Type B pancreatic cell (in vitro differentiated cells): ENCODE measurements at regions not wholly inside any gene's neighbourhood (a gene's known extent, or its start where the extent isn't known, plus 50 kb on each side); places are given as distances from the start of the nearest gene placed in this dataset.

Experiments
- DNase-seq: peaks from one replicate; pipeline ENCODE4 v3.0.0; 2021; ENCODE audit warnings: mixed read lengths; ENCODE audit not compliant: unreplicated experiment; ENCODE audit errors: extremely low spot score
- H3K27ac Mint-ChIP-seq: 2 replicates; pipeline ENCODE4 v1.8.0; 2021; ENCODE audit warnings: mild to moderate bottlenecking, mixed read lengths
- H3K27me3 Mint-ChIP-seq: 2 replicates; pipeline ENCODE4 v1.8.0; 2021; ENCODE audit warnings: mixed read lengths
- H3K36me3 Mint-ChIP-seq: 2 replicates; pipeline ENCODE4 v1.8.0; 2021; ENCODE audit warnings: mixed read lengths
- H3K4me1 Mint-ChIP-seq: one replicate; pipeline ENCODE4 v1.8.0; 2021; ENCODE audit warnings: mixed read lengths; ENCODE audit not compliant: unreplicated experiment
- H3K4me3 Mint-ChIP-seq: 2 replicates; pipeline ENCODE4 v1.8.0; 2021; ENCODE audit warnings: mild to moderate bottlenecking, mixed read lengths
- H3K9me3 Mint-ChIP-seq: 2 replicates; pipeline ENCODE4 v1.8.0; 2021; ENCODE audit warnings: mixed read lengths
- TF ChIP-seq, protein P1 (sequence below): fragments of 200-600 bp; sonication (generic); conservative IDR thresholded peaks from 2 replicates; pipeline ENCODE4 v1.5.0; 2021; ENCODE audit warnings: antibody characterized with exemption, mild to moderate bottlenecking

DNA sequence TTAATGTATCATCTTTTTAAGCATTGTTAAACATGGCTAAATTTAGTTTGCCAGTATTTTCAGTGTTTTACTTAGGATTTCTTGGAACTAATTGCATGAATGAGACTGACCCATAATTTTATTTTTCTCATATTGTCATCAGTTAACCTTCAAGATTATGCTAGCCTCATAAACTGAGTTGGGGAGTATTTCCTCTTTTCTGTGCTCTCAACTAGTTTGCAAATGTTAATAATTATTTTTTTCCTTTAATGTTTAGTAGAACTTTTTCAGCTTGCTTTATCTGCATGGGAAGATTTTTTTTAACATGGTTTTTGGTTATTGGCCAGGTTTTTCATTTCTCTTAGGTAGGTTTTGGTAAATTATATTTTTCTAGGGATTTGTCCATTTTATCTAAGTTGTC lies 235.4 kb upstream of the SESN3 start:
- Mint-ChIP-seq H3K36me3 (no peaks in the 10 kb centered on the region), H3K27me3 (peaks cover 9% of the 10 kb centered on the region), H3K4me1 (peaks cover 12% of the 10 kb centered on the region), H3K4me3 (no peak overlapping the region), H3K9me3 (peaks cover 7% of the 10 kb centered on the region), H3K27ac (no peak overlapping the region)
- TF ChIP-seq, protein P1, sequence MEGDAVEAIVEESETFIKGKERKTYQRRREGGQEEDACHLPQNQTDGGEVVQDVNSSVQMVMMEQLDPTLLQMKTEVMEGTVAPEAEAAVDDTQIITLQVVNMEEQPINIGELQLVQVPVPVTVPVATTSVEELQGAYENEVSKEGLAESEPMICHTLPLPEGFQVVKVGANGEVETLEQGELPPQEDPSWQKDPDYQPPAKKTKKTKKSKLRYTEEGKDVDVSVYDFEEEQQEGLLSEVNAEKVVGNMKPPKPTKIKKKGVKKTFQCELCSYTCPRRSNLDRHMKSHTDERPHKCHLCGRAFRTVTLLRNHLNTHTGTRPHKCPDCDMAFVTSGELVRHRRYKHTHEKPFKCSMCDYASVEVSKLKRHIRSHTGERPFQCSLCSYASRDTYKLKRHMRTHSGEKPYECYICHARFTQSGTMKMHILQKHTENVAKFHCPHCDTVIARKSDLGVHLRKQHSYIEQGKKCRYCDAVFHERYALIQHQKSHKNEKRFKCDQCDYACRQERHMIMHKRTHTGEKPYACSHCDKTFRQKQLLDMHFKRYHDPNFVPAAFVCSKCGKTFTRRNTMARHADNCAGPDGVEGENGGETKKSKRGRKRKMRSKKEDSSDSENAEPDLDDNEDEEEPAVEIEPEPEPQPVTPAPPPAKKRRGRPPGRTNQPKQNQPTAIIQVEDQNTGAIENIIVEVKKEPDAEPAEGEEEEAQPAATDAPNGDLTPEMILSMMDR = no peak
- no peak for DNase-seq

DNA sequence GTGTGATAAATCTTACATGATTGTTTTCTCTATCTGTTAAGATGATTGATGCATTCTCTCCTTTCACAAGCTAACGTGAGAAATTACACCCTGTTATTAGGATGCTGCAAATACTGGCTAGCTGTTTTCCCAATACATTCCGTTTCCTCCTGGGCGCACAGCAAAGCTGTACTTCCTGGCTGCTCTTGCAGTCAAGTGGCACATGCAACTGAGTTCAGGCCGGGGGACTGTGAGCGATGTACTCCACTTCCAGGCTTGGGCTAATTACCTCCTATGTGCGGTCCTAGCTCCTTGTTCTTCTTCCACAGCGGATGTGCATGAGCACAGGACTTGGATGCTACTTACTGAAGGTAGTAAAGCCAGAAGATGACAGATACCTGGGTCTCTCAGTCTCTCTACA lies 234.9 kb upstream of the SESN3 start:
- Mint-ChIP-seq H3K4me1 (peaks cover 12% of the 10 kb centered on the region), H3K36me3 (no peaks in the 10 kb centered on the region), H3K27ac (no peak overlapping the region), H3K9me3 (peaks cover 11% of the 10 kb centered on the region), H3K27me3 (peaks cover 9% of the 10 kb centered on the region), H3K4me3 (no peak overlapping the region)
- TF ChIP-seq, protein P1 = no peak
- no peak for DNase-seq

DNA sequence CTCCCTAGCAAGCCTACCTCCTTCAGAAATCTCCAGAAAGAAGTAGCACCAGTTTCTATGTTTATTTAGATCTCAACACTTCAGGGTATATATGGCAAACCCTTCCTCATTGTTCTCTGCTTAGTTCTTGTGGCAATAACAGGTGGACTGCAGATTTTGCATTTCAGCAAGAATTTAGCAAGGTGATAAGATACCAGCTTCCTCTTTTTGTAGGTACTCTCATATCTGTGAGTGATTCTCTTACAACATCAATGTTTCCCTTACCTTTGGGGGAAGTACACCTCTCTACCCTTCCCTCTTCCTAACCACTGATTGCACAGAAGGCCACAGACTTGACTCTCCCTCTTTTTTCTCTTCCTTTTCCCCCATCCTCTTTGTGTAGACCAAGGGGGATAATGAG lies 230.9 kb upstream of the SESN3 start:
- TF ChIP-seq, protein P1 = no peak
- Mint-ChIP-seq H3K27me3 (peaks cover 9% of the 10 kb centered on the region), H3K27ac (no peak overlapping the region), H3K9me3 (peaks cover 11% of the 10 kb centered on the region), H3K4me3 (no peak overlapping the region), H3K4me1 (peaks cover 17% of the 10 kb centered on the region), H3K36me3 (no peaks in the 10 kb centered on the region)
- DNase-seq = no peak

DNA sequence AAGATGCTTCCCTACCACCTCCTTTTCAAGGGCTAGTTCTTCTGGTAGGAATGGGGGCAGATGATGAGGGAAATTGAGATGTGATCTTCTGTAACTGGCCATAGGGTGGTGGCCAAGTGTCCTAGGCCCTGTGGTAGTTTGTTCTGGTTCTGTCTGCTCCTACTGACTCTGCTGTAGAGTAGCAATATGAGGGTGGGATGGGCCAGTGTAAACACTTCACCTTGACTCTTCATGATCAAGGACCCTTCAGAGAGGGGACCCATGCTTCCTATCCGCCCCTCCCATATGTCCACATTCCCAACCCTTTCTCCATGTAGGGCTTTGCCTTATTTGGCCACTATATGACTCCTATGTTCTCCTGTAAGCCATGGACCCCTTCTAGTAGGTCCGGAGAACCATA lies 230.3 kb upstream of the SESN3 start:
- no peak overlapping the region for H3K27ac Mint-ChIP-seq
- H3K36me3 Mint-ChIP-seq = peaks cover 1% of the 10 kb centered on the region
- no peak for DNase-seq
- H3K9me3 Mint-ChIP-seq = peaks cover 16% of the 10 kb centered on the region
- H3K4me3 Mint-ChIP-seq = no peak overlapping the region
- TF ChIP-seq, protein P1 = no peak
- peaks cover 12% of the 10 kb centered on the region for H3K4me1 Mint-ChIP-seq
- H3K27me3 Mint-ChIP-seq = peaks cover 11% of the 10 kb centered on the region

DNA sequence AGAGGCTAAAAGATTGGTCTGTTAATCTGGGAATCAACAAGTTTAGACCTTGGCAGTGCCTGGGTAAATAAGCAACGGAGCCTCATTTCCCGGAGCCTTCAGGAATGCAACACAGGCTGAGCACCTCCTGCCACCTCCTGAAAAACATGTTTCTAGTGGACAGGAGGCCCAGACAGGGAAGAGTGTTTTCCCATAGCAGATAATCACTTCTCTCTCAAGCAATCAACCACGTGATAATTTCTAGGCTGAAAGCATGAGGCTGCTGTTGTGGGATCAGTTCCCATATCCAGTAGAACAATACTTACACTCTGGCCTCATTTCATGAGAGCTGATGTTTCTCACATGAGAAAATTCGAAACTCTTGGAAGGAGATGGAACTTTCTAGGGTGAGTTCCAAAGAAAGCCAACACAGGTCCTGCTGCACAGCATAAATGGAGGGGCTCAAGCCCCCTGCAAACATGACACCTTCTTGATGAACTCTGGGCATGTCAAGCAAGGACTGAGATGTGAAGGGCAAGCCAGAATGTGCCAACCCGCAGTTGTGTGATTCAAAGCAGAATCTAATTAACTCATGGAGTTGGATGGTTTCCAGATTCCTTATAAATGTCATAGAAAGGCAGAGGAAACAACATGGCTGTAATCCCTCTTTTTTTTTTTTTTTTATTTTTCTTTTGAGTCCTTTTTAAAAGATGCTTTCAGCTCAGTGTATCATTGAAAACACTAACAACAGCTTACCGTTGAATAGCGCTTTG lies 228.5 kb upstream of the SESN3 start:
- DNase-seq = no peak
- Mint-ChIP-seq H3K36me3 (peaks cover 4% of the 10 kb centered on the region), H3K27me3 (peaks cover 7% of the 10 kb centered on the region), H3K4me3 (no peak overlapping the region), H3K9me3 (peaks cover 19% of the 10 kb centered on the region), H3K4me1 (peaks cover 8% of the 10 kb centered on the region), H3K27ac (no peak overlapping the region)
- TF ChIP-seq, protein P1 = no peak
